ENCODE measurements at regions not wholly inside any gene's neighbourhood (a gene's known extent, or its start where the extent isn't known, plus 50 kb on each side); places are given as distances from the start of the nearest gene placed in this dataset.

DNA sequence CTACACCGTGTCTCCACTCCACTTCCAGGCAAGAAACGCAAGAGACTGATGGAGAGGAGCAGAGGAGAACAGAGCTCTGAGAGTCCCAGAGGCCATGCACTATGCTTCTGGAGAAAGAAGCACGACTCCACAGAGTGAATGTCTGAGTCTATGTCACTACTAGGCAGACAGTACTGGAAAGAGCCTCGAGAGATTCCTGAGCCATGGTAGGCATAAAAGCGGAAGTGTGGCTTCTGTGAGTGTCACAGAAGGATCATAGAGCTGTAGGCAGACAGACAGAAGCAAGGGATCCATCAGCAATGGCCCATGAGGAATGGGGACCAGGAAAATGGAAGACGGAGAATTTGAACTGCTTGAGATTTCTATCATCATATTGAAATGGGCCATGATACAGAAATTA lies 542.6 kb downstream of the ZEB2 start:
- H3K4me1 Mint-ChIP-seq (ENCODE audit: low read depth), result no peaks in the 10 kb centered on the region
- no peak overlapping the region for H3K27ac Mint-ChIP-seq
- no peaks in the 10 kb centered on the region for H3K9me3 Mint-ChIP-seq (ENCODE audit: low read depth)

GRCh38 chr2:143975216-143975615 lies 544.7 kb downstream of the ZEB2 start:
- Mint-ChIP-seq H3K4me3 (ENCODE audit: low read depth) (no peak overlapping the region), H3K36me3 (ENCODE audit: insufficient read depth) (no peaks in the 10 kb centered on the region), H3K4me1 (ENCODE audit: low read depth) (no peaks in the 10 kb centered on the region), H3K27ac (no peak overlapping the region), H3K9me3 (ENCODE audit: low read depth) (no peaks in the 10 kb centered on the region), H3K27me3 (no peaks in the 10 kb centered on the region)
- no peak for DNase-seq (ENCODE audit: low spot score, unreplicated experiment)
- TF ChIP-seq, protein P1, sequence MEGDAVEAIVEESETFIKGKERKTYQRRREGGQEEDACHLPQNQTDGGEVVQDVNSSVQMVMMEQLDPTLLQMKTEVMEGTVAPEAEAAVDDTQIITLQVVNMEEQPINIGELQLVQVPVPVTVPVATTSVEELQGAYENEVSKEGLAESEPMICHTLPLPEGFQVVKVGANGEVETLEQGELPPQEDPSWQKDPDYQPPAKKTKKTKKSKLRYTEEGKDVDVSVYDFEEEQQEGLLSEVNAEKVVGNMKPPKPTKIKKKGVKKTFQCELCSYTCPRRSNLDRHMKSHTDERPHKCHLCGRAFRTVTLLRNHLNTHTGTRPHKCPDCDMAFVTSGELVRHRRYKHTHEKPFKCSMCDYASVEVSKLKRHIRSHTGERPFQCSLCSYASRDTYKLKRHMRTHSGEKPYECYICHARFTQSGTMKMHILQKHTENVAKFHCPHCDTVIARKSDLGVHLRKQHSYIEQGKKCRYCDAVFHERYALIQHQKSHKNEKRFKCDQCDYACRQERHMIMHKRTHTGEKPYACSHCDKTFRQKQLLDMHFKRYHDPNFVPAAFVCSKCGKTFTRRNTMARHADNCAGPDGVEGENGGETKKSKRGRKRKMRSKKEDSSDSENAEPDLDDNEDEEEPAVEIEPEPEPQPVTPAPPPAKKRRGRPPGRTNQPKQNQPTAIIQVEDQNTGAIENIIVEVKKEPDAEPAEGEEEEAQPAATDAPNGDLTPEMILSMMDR (IDR thresholded peaks at IDR 0.05; ENCODE audit: unreplicated experiment), result no peak

More for the DNA sequence above, 542.6 kb downstream of the ZEB2 start:
- Mint-ChIP-seq H3K4me3 (ENCODE audit: low read depth) (no peak overlapping the region), H3K36me3 (ENCODE audit: insufficient read depth) (no peaks in the 10 kb centered on the region), H3K27me3 (no peaks in the 10 kb centered on the region)
- DNase-seq (ENCODE audit: low spot score, unreplicated experiment), result no peak
- TF ChIP-seq, protein P1 (IDR thresholded peaks at IDR 0.05; ENCODE audit: unreplicated experiment), result no peak

DNA sequence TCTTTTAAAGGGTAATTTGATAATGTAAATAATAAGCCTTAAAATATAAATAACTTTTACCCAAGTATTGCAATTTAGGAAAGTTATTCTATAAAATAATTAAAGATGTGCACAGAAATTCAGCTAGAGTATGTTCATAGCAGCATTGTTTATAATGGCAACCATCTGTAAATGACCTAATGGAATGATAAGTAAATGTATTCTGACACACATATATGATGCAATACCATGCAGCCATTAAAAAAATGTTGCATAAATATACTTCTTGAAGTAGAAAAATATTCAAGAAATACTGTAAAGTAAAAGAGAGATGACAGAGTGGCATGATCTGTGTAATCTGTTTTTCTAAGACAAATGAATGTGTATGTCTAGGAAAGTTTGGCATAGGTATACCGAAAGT lies 545.7 kb downstream of the ZEB2 start:
- no peak for DNase-seq (ENCODE audit: low spot score, unreplicated experiment)
- Mint-ChIP-seq H3K4me3 (ENCODE audit: low read depth) (no peak overlapping the region), H3K4me1 (ENCODE audit: low read depth) (no peaks in the 10 kb centered on the region), H3K9me3 (ENCODE audit: low read depth) (no peaks in the 10 kb centered on the region), H3K36me3 (ENCODE audit: insufficient read depth) (no peaks in the 10 kb centered on the region), H3K27ac (no peak overlapping the region), H3K27me3 (no peaks in the 10 kb centered on the region)
- TF ChIP-seq, protein P1 (IDR thresholded peaks at IDR 0.05; ENCODE audit: unreplicated experiment), result no peak

DNA sequence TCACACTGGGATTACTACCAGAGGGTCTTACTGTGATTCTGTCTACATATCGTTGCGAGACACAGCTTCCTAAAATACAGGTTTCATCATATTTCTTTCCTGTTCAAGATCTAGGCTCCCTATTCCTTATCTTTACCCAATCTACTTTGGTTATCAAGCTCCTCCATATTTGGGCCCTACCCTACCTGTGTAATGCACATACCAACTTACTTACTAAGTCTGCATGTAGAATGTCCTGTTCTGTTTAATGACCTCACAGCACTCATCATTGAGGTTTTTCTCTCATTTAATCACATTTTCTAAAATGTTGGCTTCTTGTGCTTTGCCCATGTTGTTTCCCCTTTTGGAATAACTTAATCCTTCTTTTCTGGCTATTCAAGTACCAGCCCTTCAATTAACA lies 551.1 kb downstream of the ZEB2 start:
- Mint-ChIP-seq H3K4me1 (ENCODE audit: low read depth) (no peaks in the 10 kb centered on the region), H3K4me3 (ENCODE audit: low read depth) (no peak overlapping the region), H3K27me3 (no peaks in the 10 kb centered on the region), H3K36me3 (ENCODE audit: insufficient read depth) (no peaks in the 10 kb centered on the region), H3K9me3 (ENCODE audit: low read depth) (no peaks in the 10 kb centered on the region), H3K27ac (no peak overlapping the region)
- no peak for DNase-seq (ENCODE audit: low spot score, unreplicated experiment)
- TF ChIP-seq, protein P1 (IDR thresholded peaks at IDR 0.05; ENCODE audit: unreplicated experiment), result no peak

GRCh38 chr2:143968360-143968759 lies 551.6 kb downstream of the ZEB2 start:
- Mint-ChIP-seq H3K27ac (no peak overlapping the region), H3K9me3 (ENCODE audit: low read depth) (no peaks in the 10 kb centered on the region), H3K36me3 (ENCODE audit: insufficient read depth) (no peaks in the 10 kb centered on the region), H3K4me1 (ENCODE audit: low read depth) (no peaks in the 10 kb centered on the region), H3K4me3 (ENCODE audit: low read depth) (no peak overlapping the region), H3K27me3 (no peaks in the 10 kb centered on the region)
- TF ChIP-seq, protein P1 (IDR thresholded peaks at IDR 0.05; ENCODE audit: unreplicated experiment), result no peak
- DNase-seq (ENCODE audit: low spot score, unreplicated experiment), result no peak

All from progenitor cell of endocrine pancreas (in vitro differentiated cells).